C4-2B (cell line): ENCODE measurements at regions not wholly inside any gene's neighbourhood (a gene's known extent, or its start where the extent isn't known, plus 50 kb on each side); places are given as distances from the start of the nearest gene placed in this dataset.

Experiments
- H3K27ac ChIP-seq: fragments of 450-650 bp; 2 replicates; pipeline ENCODE4 v1.5.1; 2017
- CTCF ChIP-seq: fragments of 450-650 bp; conservative IDR thresholded peaks from 2 replicates; pipeline ENCODE4 v1.5.1; 2017; ENCODE audit warnings: mild to moderate bottlenecking
- ZFX ChIP-seq: fragments of 450-650 bp; IDR thresholded peaks from 2 replicates; pipeline ENCODE4 v1.6.1; 2017

GRCh38 chr20:6705926-6706548 is 61.4 kb upstream of the BMP2 start:
- no peak overlapping the region for H3K27ac ChIP-seq
- no peak for TF ChIP-seq CTCF
- no peak for TF ChIP-seq ZFX

GRCh38 chr20:6705106-6705766 is 62.2 kb upstream of the BMP2 start:
- H3K27ac ChIP-seq: no peak overlapping the region
- TF ChIP-seq CTCF: no peak
- TF ChIP-seq ZFX: no peak

- TF ChIP-seq CTCF (no peak), ZFX (no peak)
- no peak overlapping the region for H3K27ac ChIP-seq
These were observed 63.2 kb upstream of the BMP2 start for GRCh38 chr20:6704132-6704861.

- H3K27ac ChIP-seq: no peak overlapping the region
- TF ChIP-seq CTCF: no peak
- no peak for TF ChIP-seq ZFX
These were observed 63.8 kb upstream of the BMP2 start for GRCh38 chr20:6703656-6704055.

- no peak overlapping the region for H3K27ac ChIP-seq
- TF ChIP-seq CTCF: no peak
- no peak for TF ChIP-seq ZFX
These were observed 64.4 kb upstream of the BMP2 start for GRCh38 chr20:6703047-6703446.

- no peak for TF ChIP-seq CTCF
- no peak for TF ChIP-seq ZFX
- H3K27ac ChIP-seq: no peak overlapping the region
These were observed 65.3 kb upstream of the BMP2 start for GRCh38 chr20:6702144-6702543.
